ENCODE measurements at regions not wholly inside any gene's neighbourhood (a gene's known extent, or its start where the extent isn't known, plus 50 kb on each side); places are given as distances from the start of the nearest gene placed in this dataset.

DNA sequence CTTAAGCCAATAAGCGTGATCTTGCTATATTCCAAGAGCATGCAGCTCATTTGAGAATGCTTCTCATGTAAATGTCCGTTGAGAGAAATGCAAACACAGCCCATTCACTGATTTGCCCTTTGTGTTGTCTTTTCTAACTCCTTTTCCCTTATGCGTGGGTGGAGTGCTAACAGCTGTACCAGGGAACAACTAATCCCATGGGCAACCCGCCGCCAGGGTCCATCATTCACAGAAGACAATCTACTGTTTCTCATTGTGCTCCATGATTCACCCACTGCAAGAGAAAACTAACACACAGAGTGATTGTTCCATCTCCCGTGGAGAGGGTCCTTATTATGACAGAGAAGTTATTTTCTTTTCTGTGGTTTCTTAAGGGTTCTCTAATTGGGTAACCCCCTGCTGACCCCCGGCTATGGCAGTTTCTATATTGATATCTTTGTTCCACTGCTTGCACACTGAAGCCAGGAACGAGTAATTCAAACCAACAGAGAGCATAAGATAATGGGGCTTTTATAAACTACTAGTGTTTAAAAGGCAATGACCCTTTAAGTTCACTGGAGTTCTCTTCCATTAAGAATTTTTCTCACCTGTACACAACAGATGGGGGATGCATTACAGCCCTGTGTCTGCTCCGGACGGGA lies 298.7 kb downstream of the BAMBI start:
- BruUV-seq (replicated peaks) = no TSS peak
- Histone ChIP-seq H3K36me3 (ENCODE audit: control insufficient read depth in 2 of 2, insufficient read depth in 2 of 2, low read length in 1 of 2) (no peaks in the 10 kb centered on the region), H3K79me2 (ENCODE audit: control insufficient read depth, insufficient read depth, low read length) (no peaks in the 10 kb centered on the region), H3K27me3 (replicated peaks in 1 of 2; ENCODE audit: control insufficient read depth in 2 of 2, insufficient read depth in 2 of 2, low read length in 1 of 2) (no peaks in the 10 kb centered on the region), H3K9me3 (replicated peaks; ENCODE audit: control insufficient read depth, insufficient read depth, low read length) (no peaks in the 10 kb centered on the region), H3K4me1 (ENCODE audit: control insufficient read depth, insufficient read depth, low read length) (no peaks in the 10 kb centered on the region), H2AFZ (ENCODE audit: control insufficient read depth, low read depth, low read length) (no peak overlapping the region), H3K27ac (ENCODE audit: control insufficient read depth, insufficient read depth) (no peak overlapping the region), H3K4me3 (no peak overlapping the region), H4K20me1 (ENCODE audit: control insufficient read depth, insufficient read depth) (no peaks in the 10 kb centered on the region), H3K4me2 (ENCODE audit: control insufficient read depth, insufficient read depth) (no peak overlapping the region), H3K9ac (ENCODE audit: control insufficient read depth, insufficient read depth, low read length) (no peak overlapping the region)
- DNase-seq (ENCODE audit: low read depth, low spot score) (no peak), ATAC-seq (no peak), FAIRE-seq (no peak)
- 34% methylated on average over 10 of the region's 10 CpGs for WGBS (ENCODE audit: insufficient coverage, insufficient replicate concordance, low lambda C conversion rate, missing lambda C conversion rate)
- TF ChIP-seq JUNB (IDR thresholded peaks at IDR 0.05) (no peak), IKZF1 (conservative IDR thresholded peaks at IDR 0.05) (no peak), EP300 (IDR thresholded peaks at IDR 0.05; ENCODE audit: borderline replicate concordance in 1 of 2, control insufficient read depth in 1 of 2, low read depth in 2 of 2, low read length in 2 of 2) (no peak), ZNF592 (IDR thresholded peaks at IDR 0.05) (no peak), PAX5 (IDR thresholded peaks at IDR 0.05; ENCODE audit: borderline replicate concordance, low read depth, low read length) (no peak), SIN3A (IDR thresholded peaks at IDR 0.05; ENCODE audit: low read depth, low read length) (no peak), HCFC1 (IDR thresholded peaks at IDR 0.05; ENCODE audit: low read length) (no peak), NR2C2 (IDR thresholded peaks at IDR 0.05; ENCODE audit: borderline replicate concordance, control insufficient read depth, insufficient read length, low read depth) (no peak), ZNF274 (IDR thresholded peaks at IDR 0.05; ENCODE audit: insufficient read depth, insufficient read length) (no peak), CREB1 (IDR thresholded peaks at IDR 0.05; ENCODE audit: low read depth) (no peak)
- TF ChIP-seq, protein P1, sequence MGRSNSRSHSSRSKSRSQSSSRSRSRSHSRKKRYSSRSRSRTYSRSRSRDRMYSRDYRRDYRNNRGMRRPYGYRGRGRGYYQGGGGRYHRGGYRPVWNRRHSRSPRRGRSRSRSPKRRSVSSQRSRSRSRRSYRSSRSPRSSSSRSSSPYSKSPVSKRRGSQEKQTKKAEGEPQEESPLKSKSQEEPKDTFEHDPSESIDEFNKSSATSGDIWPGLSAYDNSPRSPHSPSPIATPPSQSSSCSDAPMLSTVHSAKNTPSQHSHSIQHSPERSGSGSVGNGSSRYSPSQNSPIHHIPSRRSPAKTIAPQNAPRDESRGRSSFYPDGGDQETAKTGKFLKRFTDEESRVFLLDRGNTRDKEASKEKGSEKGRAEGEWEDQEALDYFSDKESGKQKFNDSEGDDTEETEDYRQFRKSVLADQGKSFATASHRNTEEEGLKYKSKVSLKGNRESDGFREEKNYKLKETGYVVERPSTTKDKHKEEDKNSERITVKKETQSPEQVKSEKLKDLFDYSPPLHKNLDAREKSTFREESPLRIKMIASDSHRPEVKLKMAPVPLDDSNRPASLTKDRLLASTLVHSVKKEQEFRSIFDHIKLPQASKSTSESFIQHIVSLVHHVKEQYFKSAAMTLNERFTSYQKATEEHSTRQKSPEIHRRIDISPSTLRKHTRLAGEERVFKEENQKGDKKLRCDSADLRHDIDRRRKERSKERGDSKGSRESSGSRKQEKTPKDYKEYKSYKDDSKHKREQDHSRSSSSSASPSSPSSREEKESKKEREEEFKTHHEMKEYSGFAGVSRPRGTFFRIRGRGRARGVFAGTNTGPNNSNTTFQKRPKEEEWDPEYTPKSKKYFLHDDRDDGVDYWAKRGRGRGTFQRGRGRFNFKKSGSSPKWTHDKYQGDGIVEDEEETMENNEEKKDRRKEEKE (IDR thresholded peaks at IDR 0.05) = no peak
- TF ChIP-seq, protein P2, sequence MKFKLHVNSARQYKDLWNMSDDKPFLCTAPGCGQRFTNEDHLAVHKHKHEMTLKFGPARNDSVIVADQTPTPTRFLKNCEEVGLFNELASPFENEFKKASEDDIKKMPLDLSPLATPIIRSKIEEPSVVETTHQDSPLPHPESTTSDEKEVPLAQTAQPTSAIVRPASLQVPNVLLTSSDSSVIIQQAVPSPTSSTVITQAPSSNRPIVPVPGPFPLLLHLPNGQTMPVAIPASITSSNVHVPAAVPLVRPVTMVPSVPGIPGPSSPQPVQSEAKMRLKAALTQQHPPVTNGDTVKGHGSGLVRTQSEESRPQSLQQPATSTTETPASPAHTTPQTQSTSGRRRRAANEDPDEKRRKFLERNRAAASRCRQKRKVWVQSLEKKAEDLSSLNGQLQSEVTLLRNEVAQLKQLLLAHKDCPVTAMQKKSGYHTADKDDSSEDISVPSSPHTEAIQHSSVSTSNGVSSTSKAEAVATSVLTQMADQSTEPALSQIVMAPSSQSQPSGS (IDR thresholded peaks at IDR 0.05; ENCODE audit: low read length) = no peak
- in situ Hi-C loops (cut with MboI) (no loop called here), intact Hi-C loops (cut with micrococcal nuclease; ENCODE audit: unreplicated experiment) (no loop called here)
- ChIA-PET POLR2A (no interaction called here), RAD21 (ENCODE audit: unreplicated experiment) (no interaction called here), SMC1A (ENCODE audit: uncharacterized antibody, unreplicated experiment) (no interaction called here), CTCF (interaction anchor here (1.0 kb wide), 1 partner anchor 15 kb away, joined by 3 read pairs; no protein-coding TSS in a partner anchor)

Measured in GM12878 (cell line).